ENCODE measurements at regions not wholly inside any gene's neighbourhood (a gene's known extent, or its start where the extent isn't known, plus 50 kb on each side); places are given as distances from the start of the nearest gene placed in this dataset.

DNA sequence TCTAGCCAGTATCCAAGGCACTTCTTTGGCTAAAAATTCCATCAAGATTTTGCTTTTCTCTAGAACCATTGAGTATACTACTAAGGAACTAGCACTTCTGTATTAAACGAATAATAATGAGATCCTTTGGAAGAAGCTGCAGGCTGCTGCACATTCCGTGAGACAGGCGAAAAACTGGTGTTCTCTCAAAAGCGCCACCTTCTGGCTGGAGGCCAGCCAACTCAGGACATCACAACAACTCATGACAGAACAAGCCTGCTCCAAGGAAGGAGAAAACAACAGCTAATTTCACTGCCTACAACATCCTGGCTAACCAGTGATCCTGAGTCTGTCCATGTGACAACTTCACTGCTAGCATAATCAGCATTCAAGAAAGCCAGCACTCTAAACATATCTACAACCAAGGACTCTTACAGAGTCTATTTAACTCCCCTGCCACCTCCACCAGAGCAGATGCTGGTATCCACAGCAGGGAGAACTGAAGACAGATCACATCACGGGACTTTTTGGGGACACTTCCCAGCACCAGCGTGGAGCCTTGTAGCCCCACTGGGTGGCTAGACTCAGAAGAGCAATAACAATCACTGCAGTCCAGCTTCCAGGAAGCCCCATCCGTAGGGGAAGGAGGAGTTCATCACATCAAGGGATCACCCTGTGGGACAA lies 150.5 kb downstream of the YTHDC2 start:
- TF ChIP-seq, protein P1, sequence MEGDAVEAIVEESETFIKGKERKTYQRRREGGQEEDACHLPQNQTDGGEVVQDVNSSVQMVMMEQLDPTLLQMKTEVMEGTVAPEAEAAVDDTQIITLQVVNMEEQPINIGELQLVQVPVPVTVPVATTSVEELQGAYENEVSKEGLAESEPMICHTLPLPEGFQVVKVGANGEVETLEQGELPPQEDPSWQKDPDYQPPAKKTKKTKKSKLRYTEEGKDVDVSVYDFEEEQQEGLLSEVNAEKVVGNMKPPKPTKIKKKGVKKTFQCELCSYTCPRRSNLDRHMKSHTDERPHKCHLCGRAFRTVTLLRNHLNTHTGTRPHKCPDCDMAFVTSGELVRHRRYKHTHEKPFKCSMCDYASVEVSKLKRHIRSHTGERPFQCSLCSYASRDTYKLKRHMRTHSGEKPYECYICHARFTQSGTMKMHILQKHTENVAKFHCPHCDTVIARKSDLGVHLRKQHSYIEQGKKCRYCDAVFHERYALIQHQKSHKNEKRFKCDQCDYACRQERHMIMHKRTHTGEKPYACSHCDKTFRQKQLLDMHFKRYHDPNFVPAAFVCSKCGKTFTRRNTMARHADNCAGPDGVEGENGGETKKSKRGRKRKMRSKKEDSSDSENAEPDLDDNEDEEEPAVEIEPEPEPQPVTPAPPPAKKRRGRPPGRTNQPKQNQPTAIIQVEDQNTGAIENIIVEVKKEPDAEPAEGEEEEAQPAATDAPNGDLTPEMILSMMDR (IDR thresholded peaks at IDR 0.05), result no peak
- TF ChIP-seq EP300 (IDR thresholded peaks at IDR 0.05) (no peak), POLR2A (IDR thresholded peaks at IDR 0.05) (no peak)

Data from tibial nerve (tissue), 4 donors.